Activated CD4-positive, alpha-beta T cell treated with anti-CD3 and anti-CD28 coated beads, Interleukin-2, amount 10 ng/mL, durations not matched to agents 24 days and 14 days (primary cell): ENCODE measurements at regions not wholly inside any gene's neighbourhood (a gene's known extent, or its start where the extent isn't known, plus 50 kb on each side); places are given as distances from the start of the nearest gene placed in this dataset.
"Not testable (repeated sequence)": the region's sequence is repeated elsewhere in the genome, so short reads cannot be mapped to it uniquely, and the experiment has no call there.

Experiments
- DNase-seq: peaks from one replicate; pipeline ENCODE4 v3.0.0; 2022
- H3K27ac Mint-ChIP-seq: one replicate; pipeline ENCODE4 v1.8.0; 2022; ENCODE audit warnings: mild to moderate bottlenecking, mixed read lengths
- H3K27me3 Mint-ChIP-seq: one replicate; pipeline ENCODE4 v1.8.0; 2022; ENCODE audit warnings: mixed read lengths
- H3K36me3 Mint-ChIP-seq: one replicate; pipeline ENCODE4 v1.8.0; 2022; ENCODE audit warnings: low read depth, mild to moderate bottlenecking, mixed read lengths
- H3K4me1 Mint-ChIP-seq: one replicate; pipeline ENCODE4 v1.8.0; 2021; ENCODE audit warnings: mixed read lengths
- H3K4me3 Mint-ChIP-seq: one replicate; pipeline ENCODE4 v1.8.0; 2022; ENCODE audit warnings: mild to moderate bottlenecking, moderate library complexity, mixed read lengths
- H3K9me3 Mint-ChIP-seq: one replicate; pipeline ENCODE4 v1.8.0; 2021; ENCODE audit warnings: mixed read lengths
- intact Hi-C: fragments of 100-400 bp; cut with micrococcal nuclease; formaldehyde crosslinking; loops from one replicate; pipeline ENCODE4 v1.15.1; 2023

- H3K27ac Mint-ChIP-seq, H3K27me3 Mint-ChIP-seq, intact Hi-C loops, H3K9me3 Mint-ChIP-seq, DNase-seq, H3K36me3 Mint-ChIP-seq, H3K4me1 Mint-ChIP-seq, H3K4me3 Mint-ChIP-seq: not testable (repeated sequence)
These were observed 853.6 kb downstream of the PRIM2 start for GRCh38 chr6:58171025-58171424.

DNA sequence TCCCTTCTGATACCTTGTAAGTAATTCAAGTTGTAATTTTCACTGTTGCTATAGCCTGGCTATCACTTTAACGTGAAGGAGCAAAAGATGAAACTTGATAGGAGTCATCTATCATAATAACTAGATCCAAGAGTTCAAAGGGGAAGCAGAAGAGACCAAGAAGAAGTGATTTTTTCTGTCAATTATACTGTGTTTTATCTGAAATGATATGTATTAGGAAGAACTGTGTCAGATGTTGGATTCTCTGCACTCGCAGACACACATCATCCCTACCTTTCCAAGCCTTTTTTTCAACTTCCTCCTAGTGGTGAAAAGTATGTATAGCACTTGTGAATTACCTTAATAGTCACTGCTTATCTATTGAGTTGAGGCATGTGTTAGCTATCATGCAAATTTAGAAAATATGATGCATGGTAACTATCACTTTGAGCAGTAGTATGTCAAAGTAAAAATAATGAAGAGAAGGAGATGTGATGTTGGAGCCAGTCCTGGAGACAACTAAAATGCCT, 864.2 kb downstream of the PRIM2 start:
- intact Hi-C loops, H3K4me3 Mint-ChIP-seq, H3K27me3 Mint-ChIP-seq, DNase-seq, H3K4me1 Mint-ChIP-seq, H3K36me3 Mint-ChIP-seq, H3K27ac Mint-ChIP-seq, H3K9me3 Mint-ChIP-seq: not testable (repeated sequence)

DNA sequence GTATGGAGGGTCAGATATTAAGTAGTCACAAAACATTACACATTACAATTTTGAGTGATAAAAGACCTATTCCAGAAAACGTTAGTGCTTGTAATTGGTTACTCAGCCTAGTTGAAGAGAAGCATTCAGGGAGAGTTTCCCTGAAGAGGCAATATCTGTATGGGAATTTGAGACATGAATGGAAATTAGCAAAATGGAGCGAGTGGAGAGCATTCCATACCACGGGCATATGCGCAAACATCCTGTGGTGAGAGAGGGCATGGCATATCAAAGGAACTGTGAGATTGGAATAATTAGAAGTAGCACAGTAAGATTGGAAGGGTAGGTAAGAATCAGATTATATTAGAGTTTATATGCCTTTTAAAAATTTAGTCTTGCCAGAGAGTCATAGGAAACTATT, 867.9 kb downstream of the PRIM2 start:
- H3K9me3 Mint-ChIP-seq, H3K27me3 Mint-ChIP-seq, intact Hi-C loops, H3K4me1 Mint-ChIP-seq, DNase-seq, H3K36me3 Mint-ChIP-seq, H3K4me3 Mint-ChIP-seq, H3K27ac Mint-ChIP-seq: not testable (repeated sequence)

DNA sequence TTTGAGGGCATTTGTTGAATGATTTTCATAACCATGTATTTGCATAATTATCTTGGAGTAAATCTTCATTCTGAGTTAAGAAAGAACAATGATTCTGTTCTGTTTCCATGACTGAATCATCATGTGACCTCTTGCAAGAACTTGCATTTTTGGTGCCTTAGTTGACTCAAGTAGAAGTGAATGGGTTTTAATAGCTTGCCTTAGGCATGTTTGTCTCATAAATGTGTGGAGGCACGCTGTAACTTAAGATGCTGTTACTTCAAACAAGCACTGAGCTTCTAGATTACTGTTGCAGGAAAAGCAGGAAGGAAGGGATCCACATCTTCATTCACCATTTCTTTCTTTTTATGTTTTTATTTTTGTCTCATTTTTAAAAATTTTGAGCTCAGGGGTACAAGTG, 875.8 kb downstream of the PRIM2 start:
- H3K27me3 Mint-ChIP-seq, H3K4me1 Mint-ChIP-seq, H3K27ac Mint-ChIP-seq, DNase-seq, intact Hi-C loops, H3K4me3 Mint-ChIP-seq, H3K9me3 Mint-ChIP-seq, H3K36me3 Mint-ChIP-seq: not testable (repeated sequence)

GRCh38 chr6:58198301-58198700, 880.9 kb downstream of the PRIM2 start:
- Mint-ChIP-seq H3K27me3 (no peaks in the 10 kb centered on the region), H3K4me1 (no peaks in the 10 kb centered on the region), H3K4me3 (no peak overlapping the region), H3K36me3 (no peaks in the 10 kb centered on the region), H3K27ac (no peak overlapping the region), H3K9me3 (peaks cover under 1% of the 10 kb centered on the region)
- intact Hi-C loops: no loop called here
- no peak for DNase-seq

GRCh38 chr6:58237124-58237523, 919.7 kb downstream of the PRIM2 start:
- H3K27ac Mint-ChIP-seq, DNase-seq, H3K4me1 Mint-ChIP-seq, H3K27me3 Mint-ChIP-seq, H3K4me3 Mint-ChIP-seq, intact Hi-C loops, H3K9me3 Mint-ChIP-seq, H3K36me3 Mint-ChIP-seq: not testable (repeated sequence)

- H3K4me3 Mint-ChIP-seq, intact Hi-C loops, DNase-seq, H3K9me3 Mint-ChIP-seq, H3K36me3 Mint-ChIP-seq, H3K27ac Mint-ChIP-seq, H3K4me1 Mint-ChIP-seq, H3K27me3 Mint-ChIP-seq: not testable (repeated sequence)
These were observed 921.0 kb downstream of the PRIM2 start for GRCh38 chr6:58238421-58238820.

GRCh38 chr6:58257625-58258024, 940.2 kb downstream of the PRIM2 start:
- peaks cover 12% of the 10 kb centered on the region for H3K9me3 Mint-ChIP-seq
- intact Hi-C loops, H3K4me1 Mint-ChIP-seq, H3K4me3 Mint-ChIP-seq, H3K27ac Mint-ChIP-seq, H3K36me3 Mint-ChIP-seq, H3K27me3 Mint-ChIP-seq, DNase-seq: not testable (repeated sequence)

GRCh38 chr6:58290177-58290576, 972.7 kb downstream of the PRIM2 start:
- no peak overlapping the region for H3K4me3 Mint-ChIP-seq
- H3K27ac Mint-ChIP-seq: no peak overlapping the region
- H3K36me3 Mint-ChIP-seq: no peaks in the 10 kb centered on the region
- peaks cover 4% of the 10 kb centered on the region for H3K9me3 Mint-ChIP-seq
- DNase-seq: no peak
- no peaks in the 10 kb centered on the region for H3K27me3 Mint-ChIP-seq
- no peaks in the 10 kb centered on the region for H3K4me1 Mint-ChIP-seq
- intact Hi-C loops: no loop called here

DNA sequence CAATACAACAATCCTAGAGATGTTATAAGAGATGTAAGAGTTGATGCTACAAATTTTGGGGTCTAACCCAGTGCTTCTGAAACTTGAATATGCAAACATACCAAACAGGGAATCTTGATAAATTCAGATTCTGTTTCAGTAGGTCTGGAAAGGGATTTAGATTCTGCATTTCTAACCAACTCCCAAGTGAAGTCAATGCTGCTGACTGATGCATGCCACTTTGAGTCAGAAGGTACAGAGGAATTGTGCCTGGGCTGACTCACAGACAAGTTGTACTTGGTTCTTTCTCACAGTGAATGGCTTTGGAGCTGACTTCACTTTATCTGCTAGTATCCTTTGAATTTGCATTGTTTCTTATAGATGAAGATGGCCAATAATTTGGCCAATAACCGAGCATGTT, 973.9 kb downstream of the PRIM2 start:
- DNase-seq, H3K4me3 Mint-ChIP-seq, H3K36me3 Mint-ChIP-seq, H3K4me1 Mint-ChIP-seq, intact Hi-C loops, H3K27me3 Mint-ChIP-seq, H3K27ac Mint-ChIP-seq, H3K9me3 Mint-ChIP-seq: not testable (repeated sequence)

DNA sequence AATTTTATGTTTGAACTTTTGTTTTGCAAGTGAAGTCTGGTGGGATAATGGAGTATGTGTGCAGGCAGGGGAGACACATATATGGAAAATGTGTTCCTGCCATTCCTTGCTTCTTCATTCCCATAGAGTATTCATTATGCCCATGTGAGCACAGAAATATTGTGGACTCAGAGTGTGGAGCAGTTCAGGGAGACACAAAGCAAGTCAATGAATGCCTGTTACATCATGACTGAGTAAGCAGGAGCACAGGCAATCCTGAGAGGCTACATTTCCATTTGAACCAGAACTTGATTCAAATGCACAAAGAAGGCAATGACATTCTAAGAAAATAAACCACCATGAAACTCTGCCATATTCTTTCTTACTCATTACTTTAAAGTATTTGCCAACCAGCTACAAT, 990.5 kb downstream of the PRIM2 start:
- H3K4me3 Mint-ChIP-seq, H3K27me3 Mint-ChIP-seq, H3K27ac Mint-ChIP-seq, H3K4me1 Mint-ChIP-seq, intact Hi-C loops, H3K36me3 Mint-ChIP-seq, H3K9me3 Mint-ChIP-seq, DNase-seq: not testable (repeated sequence)

DNA sequence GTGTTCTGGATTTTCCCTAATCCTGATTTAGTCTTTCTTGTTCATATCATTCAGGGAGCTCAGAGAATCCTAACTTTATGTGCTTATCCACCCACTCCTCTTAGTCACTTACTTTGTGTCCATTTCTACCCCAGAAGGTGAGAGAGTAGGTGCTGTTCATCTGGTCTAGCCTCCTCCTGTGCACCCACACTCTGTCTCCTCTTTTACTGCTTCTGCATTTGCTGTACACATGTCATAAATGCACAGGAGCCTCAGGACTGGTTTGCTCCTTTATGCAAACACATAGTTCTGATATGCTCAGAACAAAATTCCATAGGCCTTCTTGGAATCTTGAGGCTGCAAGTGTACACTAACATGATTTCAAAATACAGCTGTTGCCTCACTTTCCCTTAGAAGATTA, 1014.7 kb downstream of the PRIM2 start:
- H3K9me3 Mint-ChIP-seq, H3K4me1 Mint-ChIP-seq, DNase-seq, intact Hi-C loops, H3K27me3 Mint-ChIP-seq, H3K27ac Mint-ChIP-seq, H3K36me3 Mint-ChIP-seq, H3K4me3 Mint-ChIP-seq: not testable (repeated sequence)

GRCh38 chr6:58342287-58342686, 1024.9 kb downstream of the PRIM2 start:
- H3K27ac Mint-ChIP-seq, intact Hi-C loops, H3K36me3 Mint-ChIP-seq: not testable (repeated sequence)

DNA sequence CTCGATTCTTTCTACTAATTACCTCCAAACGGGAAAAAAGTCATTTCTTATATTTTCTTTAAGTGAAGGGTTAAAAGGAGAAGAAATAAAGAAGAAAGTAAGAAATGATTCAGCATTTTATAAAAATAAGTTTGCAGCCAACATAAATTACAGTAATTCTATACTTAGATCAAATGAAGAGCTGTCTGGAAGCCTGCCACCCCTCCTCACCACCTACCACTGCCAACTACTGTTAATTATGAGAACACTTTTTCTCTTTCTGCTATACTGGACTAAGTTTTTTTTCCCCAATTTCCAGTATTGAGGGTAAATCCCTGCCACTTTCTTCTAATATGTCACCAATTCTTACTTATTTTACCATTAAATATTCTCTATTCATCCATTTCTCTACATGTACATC, 1030.1 kb downstream of the PRIM2 start:
- H3K9me3 Mint-ChIP-seq, H3K27ac Mint-ChIP-seq, H3K27me3 Mint-ChIP-seq, intact Hi-C loops, H3K4me1 Mint-ChIP-seq, H3K36me3 Mint-ChIP-seq, H3K4me3 Mint-ChIP-seq, DNase-seq: not testable (repeated sequence)

More at GRCh38 chr6:58342287-58342686, 1024.9 kb downstream of the PRIM2 start:
- not testable (repeated sequence) for DNase-seq, H3K27me3 Mint-ChIP-seq, H3K4me1 Mint-ChIP-seq, H3K4me3 Mint-ChIP-seq, H3K9me3 Mint-ChIP-seq

DNA sequence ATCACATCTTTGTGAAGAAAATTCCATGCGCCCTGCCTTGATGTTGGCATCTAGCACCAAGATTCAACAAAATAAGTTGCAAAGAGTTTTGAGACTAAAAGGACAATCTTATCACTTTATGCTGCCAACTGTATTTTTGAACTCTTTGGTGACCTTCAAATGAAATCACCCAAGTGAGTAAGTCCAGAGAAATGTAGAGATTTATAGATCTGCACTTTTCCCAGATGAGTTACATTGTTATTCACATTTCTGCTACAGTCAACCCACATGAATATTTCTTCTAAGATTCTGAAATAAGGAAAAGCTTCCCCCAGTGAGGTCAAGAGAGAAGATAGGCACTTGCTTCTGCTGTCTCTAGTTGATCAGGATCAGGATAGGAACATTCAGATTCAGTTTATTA, 1034.2 kb downstream of the PRIM2 start:
- H3K9me3 Mint-ChIP-seq, H3K27me3 Mint-ChIP-seq, H3K4me3 Mint-ChIP-seq, H3K27ac Mint-ChIP-seq, DNase-seq, H3K36me3 Mint-ChIP-seq, intact Hi-C loops, H3K4me1 Mint-ChIP-seq: not testable (repeated sequence)
